Hematopoietic multipotent progenitor cell treated with erythropoietin and hydrocortisone succinate and interleukin-3 and kit ligand, for 15 days (in vitro differentiated cells): ENCODE measurements at regions not wholly inside any gene's neighbourhood (a gene's known extent, or its start where the extent isn't known, plus 50 kb on each side); places are given as distances from the start of the nearest gene placed in this dataset.

Source experiments
- DNase-seq: peaks from one replicate; pipeline ENCODE4 v3.0.0-alpha.2; 2015; ENCODE audit warnings: low spot score

- DNase-seq, result no peak
Observed at GRCh38 chr16:61596655-61597054, 439.6 kb downstream of the CDH8 start.

- no peak for DNase-seq
Observed at GRCh38 chr16:61595605-61596004, 440.6 kb downstream of the CDH8 start.

GRCh38 chr16:61590577-61590976 is 445.7 kb downstream of the CDH8 start:
- DNase-seq, result no peak

- DNase-seq, result no peak
Observed at GRCh38 chr16:61587526-61587925, 448.7 kb downstream of the CDH8 start.

GRCh38 chr16:61581417-61582046 is 454.7 kb downstream of the CDH8 start:
- no peak for DNase-seq

GRCh38 chr16:61580579-61580978 is 455.7 kb downstream of the CDH8 start:
- no peak for DNase-seq

DNA sequence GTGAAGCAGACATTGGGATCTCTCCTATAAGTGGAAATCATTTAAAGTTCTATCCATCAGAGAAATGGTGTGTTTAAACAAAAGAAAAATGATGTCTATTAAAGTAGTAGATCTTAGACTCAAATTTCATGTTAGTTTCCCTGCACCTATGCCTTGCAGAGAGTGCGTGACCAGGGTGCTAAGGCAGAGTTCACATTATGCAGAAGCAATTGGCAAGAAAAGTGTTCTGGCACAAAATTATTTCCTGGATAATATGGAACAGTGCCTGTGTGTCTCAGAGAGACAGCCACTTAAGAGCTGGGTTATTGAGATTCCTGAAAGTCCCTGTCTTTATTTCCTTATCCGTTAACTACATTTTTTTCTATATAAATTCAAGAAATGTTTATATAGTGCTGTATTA is 457.0 kb downstream of the CDH8 start:
- no peak for DNase-seq

DNA sequence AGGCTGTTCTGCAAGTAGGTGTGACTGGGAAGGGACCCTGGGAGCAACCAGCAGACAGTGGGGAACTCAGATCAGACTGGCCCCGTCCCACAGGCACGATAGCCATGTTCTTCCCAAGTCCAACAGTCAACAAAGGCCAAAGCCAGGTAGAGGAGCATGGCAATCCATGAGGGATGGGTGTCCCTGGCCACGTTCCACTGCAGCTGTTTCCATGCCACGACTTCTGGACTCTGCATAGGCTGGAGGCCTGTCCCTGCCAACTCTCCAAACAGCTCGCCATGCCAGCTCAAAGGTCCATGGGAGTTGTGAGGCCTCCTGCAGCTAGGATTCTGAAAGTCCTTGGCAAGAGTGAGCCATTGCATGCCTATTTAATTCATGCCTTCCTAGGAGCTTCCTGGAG is 459.8 kb downstream of the CDH8 start:
- no peak for DNase-seq

GRCh38 chr16:61575617-61576016 is 460.6 kb downstream of the CDH8 start:
- no peak for DNase-seq

DNA sequence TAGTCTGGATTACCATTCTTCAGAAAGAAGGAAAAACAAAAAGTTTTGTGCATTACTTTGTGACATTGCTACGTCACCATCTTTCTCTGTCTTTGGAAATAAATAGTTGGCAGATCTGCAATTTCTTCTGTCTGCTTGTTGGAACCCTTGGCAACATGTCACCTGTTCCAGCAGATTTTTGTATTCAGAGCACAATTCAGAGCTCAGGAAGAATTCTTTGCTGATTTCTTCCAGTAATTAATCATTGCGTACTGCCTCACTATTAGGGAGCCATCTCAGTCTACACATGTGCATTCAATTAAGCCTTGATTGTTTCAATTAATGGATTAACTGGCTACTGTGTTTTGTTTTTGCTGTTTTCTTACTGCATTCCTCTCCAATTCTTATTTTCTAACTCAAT is 467.2 kb downstream of the CDH8 start:
- DNase-seq, result no peak

DNA sequence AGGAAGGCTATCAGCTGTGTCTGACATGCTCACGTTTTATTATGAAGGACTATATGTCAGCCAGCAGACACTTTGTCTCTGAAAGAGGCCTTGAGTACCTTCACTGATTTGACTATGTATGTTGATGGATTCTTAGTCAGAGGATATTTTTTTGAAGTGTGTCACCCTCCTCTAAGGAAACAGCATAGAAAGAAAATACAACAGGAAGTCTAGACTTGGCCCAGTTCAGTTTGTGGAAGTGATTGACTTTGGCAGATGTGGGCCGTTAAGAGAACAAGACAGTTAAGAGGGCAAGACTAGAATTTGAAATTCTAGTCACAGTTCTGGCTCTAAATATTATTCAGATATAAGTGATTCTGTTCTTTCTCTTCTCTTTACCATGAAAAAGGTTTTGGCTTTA is 471.5 kb downstream of the CDH8 start:
- DNase-seq, result no peak

GRCh38 chr16:61555718-61556441 is 480.4 kb downstream of the CDH8 start:
- DNase-seq, result no peak

GRCh38 chr16:61549327-61549726 is 486.9 kb downstream of the CDH8 start:
- DNase-seq, result no peak

- DNase-seq, result no peak
Observed at GRCh38 chr16:61547626-61548025, 488.6 kb downstream of the CDH8 start.

- no peak for DNase-seq
Observed at GRCh38 chr16:61544165-61544564, 492.1 kb downstream of the CDH8 start.

DNA sequence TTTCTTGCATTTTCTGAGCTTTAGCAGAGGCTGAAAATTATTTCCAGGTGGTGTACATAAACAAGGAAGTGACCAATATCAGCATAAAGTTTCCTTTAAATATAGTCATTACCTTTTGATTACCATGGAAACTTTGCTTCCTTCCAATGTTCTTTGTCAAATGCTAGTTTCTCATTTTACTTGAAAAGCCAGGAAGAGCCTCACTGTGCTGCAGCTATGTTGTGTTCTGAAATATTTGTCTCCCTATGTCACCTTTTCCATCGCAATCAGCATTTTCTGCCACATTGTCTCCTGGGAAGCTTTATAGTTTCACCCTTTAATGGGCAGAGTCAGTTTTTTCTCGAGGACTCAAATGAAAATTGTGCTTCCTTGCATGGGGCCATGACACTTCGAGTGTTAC is 496.0 kb downstream of the CDH8 start:
- DNase-seq, result no peak

DNA sequence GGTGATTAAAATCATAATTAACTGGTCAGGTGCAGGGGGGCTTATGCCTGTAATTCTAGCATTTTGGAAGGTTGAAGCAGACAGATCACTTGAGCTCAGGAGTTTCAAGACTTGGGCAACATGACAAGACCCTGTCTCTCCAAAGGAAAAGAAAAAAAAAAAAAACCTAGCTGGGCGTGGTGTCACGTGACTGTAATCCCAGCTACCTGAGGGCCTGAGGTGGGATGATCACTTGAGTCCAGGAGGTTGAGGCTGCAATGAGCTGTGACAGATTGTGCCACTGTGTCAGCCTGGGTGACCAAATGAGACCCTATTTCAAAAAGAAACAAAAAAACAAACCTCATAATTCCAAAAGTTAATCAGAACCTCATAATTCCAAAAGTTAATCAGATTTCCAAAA is 505.5 kb downstream of the CDH8 start:
- no peak for DNase-seq

- no peak for DNase-seq
Observed at GRCh38 chr16:61500851-61501250, 535.4 kb downstream of the CDH8 start.

GRCh38 chr16:61480250-61480649 is 556.0 kb downstream of the CDH8 start:
- DNase-seq, result no peak

GRCh38 chr16:61471737-61472136 is 564.5 kb downstream of the CDH8 start:
- DNase-seq, result no peak

GRCh38 chr16:61471023-61471422 is 565.2 kb downstream of the CDH8 start:
- DNase-seq, result no peak

GRCh38 chr16:61465285-61465684 is 571.0 kb downstream of the CDH8 start:
- no peak for DNase-seq

- no peak for DNase-seq
Observed at GRCh38 chr16:61460020-61460419, 576.2 kb downstream of the CDH8 start.

DNA sequence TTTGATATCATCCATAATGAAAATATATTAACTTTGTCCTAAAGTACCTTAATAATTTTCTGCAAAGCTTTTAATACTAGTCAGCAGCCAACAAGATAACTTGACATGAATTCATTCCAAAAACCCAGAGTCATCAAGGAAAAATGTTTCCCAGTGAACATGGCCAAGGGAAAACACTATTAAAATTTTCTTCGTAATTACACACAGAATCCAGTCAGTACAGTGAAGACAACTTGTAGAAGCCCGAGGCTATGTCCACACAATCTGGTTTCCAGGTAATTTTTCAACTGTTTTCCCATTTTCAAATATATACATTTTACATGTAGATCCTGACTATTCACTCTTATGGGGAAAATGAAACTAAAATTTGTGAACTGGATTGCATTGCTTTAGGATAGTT is 600.9 kb downstream of the CDH8 start:
- DNase-seq, result no peak
